HEK293 (cell line): ENCODE measurements at regions not wholly inside any gene's neighbourhood (a gene's known extent, or its start where the extent isn't known, plus 50 kb on each side); places are given as distances from the start of the nearest gene placed in this dataset.

ENCODE experiments used
- CTCF ChIP-seq: fragments of 450-650 bp; formaldehyde crosslinking; IDR thresholded peaks from 2 replicates; pipeline ENCODE4 v1.5.1; 2016; ENCODE audit warnings: missing biosample characterization, missing genetic modification characterization
- HOXA7 ChIP-seq: sonication (generic); formaldehyde crosslinking; IDR thresholded peaks from 2 replicates; pipeline ENCODE4 v1.8.1; 2022; ENCODE audit warnings: missing genetic modification reagents, borderline replicate concordance
- KLF1 ChIP-seq: fragments of 450-650 bp; formaldehyde crosslinking; IDR thresholded peaks from 2 replicates; pipeline ENCODE4 v1.5.1; 2016; ENCODE audit warnings: missing biosample characterization, missing genetic modification characterization
- MEIS1 ChIP-seq: sonication (generic); formaldehyde crosslinking; IDR thresholded peaks from 2 replicates; pipeline ENCODE4 v1.8.1; 2022; ENCODE audit warnings: missing genetic modification reagents, mild to moderate bottlenecking, borderline replicate concordance
- TCF7L2 ChIP-seq: IDR thresholded peaks from 2 replicates; pipeline ENCODE4 v1.6.1; 2011; ENCODE audit warnings: low read depth, mild to moderate bottlenecking, inconsistent platforms, low read length, moderate library complexity, borderline replicate concordance
- TF ChIP-seq, protein P1 (sequence below): fragments of 450-650 bp; formaldehyde crosslinking; IDR thresholded peaks from 2 replicates; pipeline ENCODE4 v1.5.1; 2017; ENCODE audit warnings: missing biosample characterization, missing genetic modification characterization

DNA sequence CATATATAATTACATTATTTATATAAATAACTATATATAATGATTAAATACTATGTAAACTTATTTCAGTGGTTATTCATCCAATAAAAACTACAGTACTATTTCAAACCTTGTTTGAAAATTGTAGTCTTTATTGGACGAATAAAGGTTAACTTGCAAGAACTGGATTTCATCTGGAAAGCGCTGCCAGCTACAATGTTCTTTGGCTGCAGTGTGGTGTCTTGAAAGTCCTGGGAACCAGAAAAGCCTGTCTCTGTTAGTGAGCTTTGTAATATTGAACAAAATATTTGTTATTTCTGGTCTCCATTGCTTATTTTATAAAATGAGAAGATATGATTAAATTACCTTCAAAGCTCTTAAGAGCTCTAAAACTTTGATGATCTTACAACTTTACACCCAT lies 763.6 kb downstream of the ADGRL2 start:
- TF ChIP-seq CTCF (tag by site-specific recombination) (no peak), MEIS1 (CRISPR knock-in tag) (no peak), HOXA7 (CRISPR knock-in tag) (no peak), KLF1 (tag by site-specific recombination) (no peak), TCF7L2 (no peak)
- TF ChIP-seq, protein P1, sequence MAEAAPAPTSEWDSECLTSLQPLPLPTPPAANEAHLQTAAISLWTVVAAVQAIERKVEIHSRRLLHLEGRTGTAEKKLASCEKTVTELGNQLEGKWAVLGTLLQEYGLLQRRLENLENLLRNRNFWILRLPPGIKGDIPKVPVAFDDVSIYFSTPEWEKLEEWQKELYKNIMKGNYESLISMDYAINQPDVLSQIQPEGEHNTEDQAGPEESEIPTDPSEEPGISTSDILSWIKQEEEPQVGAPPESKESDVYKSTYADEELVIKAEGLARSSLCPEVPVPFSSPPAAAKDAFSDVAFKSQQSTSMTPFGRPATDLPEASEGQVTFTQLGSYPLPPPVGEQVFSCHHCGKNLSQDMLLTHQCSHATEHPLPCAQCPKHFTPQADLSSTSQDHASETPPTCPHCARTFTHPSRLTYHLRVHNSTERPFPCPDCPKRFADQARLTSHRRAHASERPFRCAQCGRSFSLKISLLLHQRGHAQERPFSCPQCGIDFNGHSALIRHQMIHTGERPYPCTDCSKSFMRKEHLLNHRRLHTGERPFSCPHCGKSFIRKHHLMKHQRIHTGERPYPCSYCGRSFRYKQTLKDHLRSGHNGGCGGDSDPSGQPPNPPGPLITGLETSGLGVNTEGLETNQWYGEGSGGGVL (tag by site-specific recombination) = no peak
